Jurkat, Clone E6-1 (cell line): ENCODE measurements at regions not wholly inside any gene's neighbourhood (a gene's known extent, or its start where the extent isn't known, plus 50 kb on each side); places are given as distances from the start of the nearest gene placed in this dataset.

Experiments
- DNase-seq: peaks from one replicate; pipeline ENCODE4 v3.0.0-alpha.2; 2011; ENCODE audit warnings: low read depth, low spot score
- H3K4me3 ChIP-seq: 2 replicates; pipeline ENCODE4 v1.5.1; 2011; ENCODE audit warnings: mild to moderate bottlenecking, low read length, control low read depth, moderate library complexity

DNA sequence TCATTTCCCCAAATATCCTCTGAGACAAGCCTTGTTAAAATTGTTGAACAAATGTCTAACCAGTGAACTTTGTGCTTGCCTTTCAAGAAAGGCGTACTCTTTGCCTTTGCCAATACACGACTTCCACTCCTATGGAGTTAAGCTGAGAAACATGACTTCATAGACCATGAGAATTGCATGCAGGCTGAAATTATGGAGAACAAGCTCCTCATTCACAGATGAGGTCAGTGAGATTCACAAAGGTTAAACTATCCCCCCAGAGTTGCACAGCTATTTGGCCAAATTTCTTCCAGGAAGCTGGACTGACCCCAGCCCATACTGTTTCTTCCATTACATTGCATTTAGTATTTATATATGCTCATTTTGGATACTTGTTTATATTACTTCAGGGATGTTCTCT lies 221.4 kb upstream of the SEMA3C start:
- H3K4me3 ChIP-seq, result no peak overlapping the region
- no peak for DNase-seq

DNA sequence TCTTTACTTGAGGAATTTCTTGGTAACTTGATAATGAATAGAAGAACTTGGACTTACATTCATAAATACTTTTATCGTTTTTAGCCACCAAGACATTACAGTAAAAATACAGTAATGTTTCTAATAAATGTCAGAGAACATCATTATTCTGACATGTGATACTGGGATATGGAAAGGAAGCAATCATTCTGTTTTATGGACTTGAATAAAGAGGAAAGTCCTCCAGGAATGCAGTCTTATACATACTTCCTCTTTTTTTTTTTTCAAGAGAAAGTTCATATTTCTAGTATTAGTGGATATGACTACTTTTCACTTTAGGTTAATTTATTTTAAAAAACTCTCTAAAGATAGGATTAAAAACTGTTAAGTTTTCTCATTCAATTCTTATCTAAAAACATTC lies 220.0 kb upstream of the SEMA3C start:
- H3K4me3 ChIP-seq, result no peak overlapping the region

DNA sequence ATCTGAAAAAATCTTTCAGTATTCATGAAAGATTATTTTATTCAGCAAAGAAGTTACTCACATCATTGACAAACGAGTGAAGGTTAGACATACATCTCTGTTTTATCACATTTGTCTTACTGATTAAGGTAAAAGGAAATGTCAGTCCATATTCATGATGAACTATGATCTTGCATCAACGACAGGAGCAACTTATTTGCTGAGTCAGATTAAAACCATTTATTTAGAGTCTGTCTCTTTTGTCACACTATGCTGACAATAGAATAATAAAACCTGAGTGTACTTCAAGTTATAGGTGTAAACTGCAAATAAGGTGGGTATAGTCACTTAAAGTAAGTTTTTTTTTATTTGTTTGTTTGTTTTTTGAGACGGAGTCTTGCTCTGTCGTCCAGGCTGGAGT lies 216.5 kb upstream of the SEMA3C start:
- no peak overlapping the region for H3K4me3 ChIP-seq
- DNase-seq, result no peak

More for the DNA sequence above, 220.0 kb upstream of the SEMA3C start:
- DNase-seq, result no peak

DNA sequence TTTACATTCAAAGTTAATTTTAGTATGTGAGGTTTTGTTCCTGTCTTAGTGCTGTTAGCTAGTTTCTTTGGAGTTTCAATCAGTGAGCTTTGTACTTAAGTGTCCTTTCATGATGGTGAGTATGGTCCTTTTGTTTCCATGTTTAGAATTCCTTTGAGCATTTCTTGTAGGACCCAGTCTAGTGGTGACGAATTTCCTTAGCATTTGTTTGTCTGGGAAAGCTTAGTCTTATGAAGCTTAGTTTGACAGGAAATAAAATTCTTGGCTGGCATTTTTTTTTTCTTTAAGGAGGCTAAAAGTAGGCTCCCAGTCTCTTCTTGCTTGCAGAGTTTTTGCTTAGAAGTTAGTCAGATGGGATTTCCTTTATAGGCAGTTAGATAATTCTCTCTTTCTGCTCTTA lies 209.2 kb upstream of the SEMA3C start:
- no peak overlapping the region for H3K4me3 ChIP-seq
- DNase-seq, result no peak

DNA sequence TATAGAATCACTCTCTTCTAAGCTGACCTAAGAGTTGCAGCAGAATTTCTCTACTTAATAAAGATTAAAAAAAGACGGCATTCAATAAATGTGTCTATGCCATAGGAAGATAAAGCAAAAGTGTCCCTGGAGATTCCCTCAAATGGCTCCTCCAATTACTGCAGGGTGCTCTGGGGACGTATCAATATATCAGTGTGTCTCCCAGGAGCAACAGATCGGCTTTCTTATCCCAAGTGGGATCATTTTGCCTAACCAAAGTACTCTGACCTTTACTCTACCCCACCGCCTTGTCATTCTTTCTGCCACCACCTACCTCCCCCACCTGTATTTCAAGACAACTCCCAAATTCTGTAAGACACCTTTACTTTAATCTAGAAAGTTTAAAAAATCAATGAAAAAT lies 202.0 kb upstream of the SEMA3C start:
- DNase-seq, result no peak
- no peak overlapping the region for H3K4me3 ChIP-seq

DNA sequence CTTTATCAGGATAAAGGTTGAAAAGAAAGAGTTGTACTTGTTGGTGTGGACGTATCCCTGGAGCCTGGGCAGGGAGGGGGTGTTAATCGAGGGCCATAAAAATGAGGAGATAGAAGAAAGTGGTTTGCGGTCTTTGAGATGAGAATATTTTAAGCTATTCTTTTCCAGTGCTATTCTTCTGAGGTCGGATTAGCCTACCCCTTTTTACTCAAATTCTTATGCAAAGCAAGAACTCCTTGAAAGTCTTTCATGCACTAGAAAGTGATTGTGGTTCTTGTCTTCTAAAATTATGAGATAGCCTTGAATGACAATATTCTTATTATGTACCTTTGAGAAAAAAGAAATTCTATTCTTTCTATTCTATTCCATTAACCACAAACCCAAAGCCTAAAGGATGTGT lies 201.3 kb upstream of the SEMA3C start:
- no peak for DNase-seq

DNA sequence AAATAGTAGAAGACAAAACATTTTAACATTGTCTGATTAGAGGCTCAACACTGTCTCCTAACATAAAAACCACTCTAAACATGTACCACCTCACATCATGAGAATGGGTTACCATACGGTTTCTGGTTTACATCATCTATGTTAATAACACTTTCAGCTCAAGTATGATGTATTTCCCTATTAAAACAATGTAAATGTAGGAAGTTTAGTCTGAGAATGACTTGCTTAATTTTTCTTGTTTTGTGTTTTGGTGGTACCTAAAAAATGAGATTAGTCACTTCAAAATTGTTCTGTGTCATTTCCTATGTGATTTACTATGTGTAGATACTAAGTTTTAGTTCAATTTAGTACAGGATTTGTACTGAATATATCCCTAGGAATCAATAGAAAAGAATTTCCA lies 195.8 kb upstream of the SEMA3C start:
- no peak overlapping the region for H3K4me3 ChIP-seq
- no peak for DNase-seq

More for the DNA sequence above, 201.3 kb upstream of the SEMA3C start:
- no peak overlapping the region for H3K4me3 ChIP-seq

DNA sequence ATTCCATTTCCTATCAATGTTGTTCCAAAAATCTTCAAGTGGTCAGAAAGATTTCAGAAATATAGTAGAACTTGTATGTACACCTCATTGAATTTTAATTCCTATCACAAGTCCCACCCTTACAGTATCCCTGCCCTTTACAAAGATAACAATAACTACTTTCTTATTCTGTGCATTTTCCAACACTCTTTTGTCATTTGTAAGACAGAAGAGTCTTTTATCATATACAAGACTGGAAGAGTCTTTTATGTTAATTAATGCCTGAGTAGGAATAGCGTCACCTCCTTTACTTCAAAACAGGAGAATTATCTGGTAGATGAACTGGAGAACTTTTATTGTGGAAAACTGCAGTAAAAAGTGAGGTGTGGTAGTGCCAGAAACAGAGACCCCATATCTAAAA lies 193.9 kb upstream of the SEMA3C start:
- DNase-seq, result no peak
- H3K4me3 ChIP-seq, result no peak overlapping the region

DNA sequence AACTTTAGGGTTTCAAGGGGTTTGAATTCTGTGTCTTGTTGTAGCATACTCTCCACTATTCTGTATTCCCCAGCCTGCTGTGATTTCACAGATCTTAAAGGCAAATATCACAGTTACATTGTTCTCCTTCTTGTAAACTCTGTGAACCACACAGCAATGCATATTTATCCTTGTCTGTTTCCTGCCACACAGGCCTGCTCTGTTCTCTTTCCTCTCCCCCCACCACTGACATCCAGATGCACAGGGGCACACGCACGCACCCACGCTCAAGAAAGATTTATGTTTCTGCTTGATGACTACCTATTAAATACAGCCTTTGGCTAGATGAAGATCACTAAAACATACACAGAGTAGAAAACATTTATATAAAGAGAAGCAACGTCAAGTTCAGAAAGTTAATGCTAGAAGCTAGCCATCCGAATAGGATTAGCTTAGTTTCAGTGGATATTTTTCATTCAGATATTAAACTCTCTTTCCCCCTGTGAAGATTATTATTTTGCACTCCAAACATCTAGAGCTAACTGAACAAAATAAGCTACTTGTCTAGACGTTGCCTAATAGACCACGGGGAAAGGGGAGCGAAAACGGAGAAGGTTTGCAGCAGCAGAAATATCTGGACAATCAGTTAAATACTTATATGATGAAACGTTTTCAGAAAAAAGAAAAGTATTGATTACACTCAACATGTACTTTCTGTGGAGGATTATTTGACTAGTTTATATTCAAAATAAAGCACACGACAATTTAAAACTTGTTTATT lies 193.1 kb upstream of the SEMA3C start:
- no peak overlapping the region for H3K4me3 ChIP-seq
- DNase-seq, result no peak

DNA sequence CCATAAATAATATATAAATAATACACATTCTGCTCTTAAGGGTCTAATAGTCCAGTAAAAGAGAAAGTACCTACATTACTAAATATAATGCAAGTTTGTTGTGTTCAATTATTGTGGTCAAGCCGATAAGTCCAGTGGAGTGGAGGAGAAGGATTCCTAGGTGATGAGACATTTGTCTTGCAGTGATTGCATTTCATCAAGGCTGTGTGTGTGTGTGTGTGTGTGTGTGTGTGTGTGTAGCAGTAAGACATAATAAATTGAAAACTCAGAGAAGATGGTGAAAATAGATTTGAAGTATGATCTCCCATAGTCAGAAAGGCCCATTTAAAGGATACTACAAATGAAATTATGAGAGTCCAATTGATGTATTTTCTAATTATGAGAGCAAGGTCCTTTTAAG lies 192.5 kb upstream of the SEMA3C start:
- H3K4me3 ChIP-seq, result no peak overlapping the region
- no peak for DNase-seq

DNA sequence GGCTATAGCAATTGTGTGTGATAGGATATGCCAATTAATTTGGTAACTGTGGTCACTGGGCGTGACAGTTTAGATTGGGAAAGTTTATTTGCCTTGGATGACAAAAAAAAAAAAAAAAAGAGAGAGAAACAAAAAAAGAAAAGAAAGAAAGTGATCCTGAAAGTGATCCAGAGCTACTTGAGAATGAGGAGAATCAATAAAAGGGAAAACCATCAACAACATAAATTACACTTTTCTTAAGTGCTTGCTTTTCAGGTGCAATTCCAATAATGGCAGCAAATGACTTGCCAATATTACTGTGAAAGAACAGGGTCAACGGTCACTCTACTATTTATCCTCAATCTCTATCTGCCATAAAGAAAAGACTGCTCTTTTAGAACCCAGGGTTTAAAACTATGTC lies 191.8 kb upstream of the SEMA3C start:
- DNase-seq, result no peak

DNA sequence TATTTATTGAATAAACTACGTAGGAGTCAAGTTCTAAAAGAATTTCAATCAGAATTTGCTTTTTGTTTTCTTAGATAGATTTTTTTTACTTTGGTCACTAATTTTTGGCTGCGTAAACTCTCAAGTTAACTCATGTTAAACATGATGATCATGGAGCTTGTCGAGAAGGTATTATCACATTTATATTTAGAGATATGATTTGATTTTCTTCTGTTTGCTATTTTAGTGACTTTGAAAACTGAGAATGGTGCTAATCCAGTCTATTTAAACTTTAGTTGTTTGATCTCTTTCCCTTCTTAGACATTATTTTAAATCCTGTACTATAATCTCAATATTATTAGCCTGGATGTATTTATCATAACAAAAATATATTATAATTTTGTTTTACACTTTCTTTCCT lies 179.4 kb upstream of the SEMA3C start:
- H3K4me3 ChIP-seq, result no peak overlapping the region
- DNase-seq, result no peak

More for the DNA sequence above, 191.8 kb upstream of the SEMA3C start:
- no peak overlapping the region for H3K4me3 ChIP-seq

DNA sequence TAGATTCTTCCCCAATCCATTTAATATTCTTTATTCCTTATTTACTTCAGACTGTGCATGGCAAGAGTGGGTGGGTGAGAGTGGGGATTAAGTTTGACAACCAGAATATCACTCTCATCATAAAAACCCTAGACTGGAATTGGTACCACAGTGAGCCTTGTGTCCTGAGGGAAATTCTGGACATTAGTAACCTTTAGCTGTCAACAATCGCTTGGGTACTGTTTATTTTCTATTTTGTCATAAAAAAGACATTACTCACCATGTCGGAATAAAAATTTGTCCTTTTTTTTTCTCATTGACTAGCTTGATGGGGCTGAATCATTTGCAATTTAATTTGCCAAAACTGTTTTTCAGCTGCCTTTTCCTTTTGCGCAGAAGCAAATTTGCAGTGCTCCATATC lies 176.1 kb upstream of the SEMA3C start:
- H3K4me3 ChIP-seq, result no peak overlapping the region
- DNase-seq, result no peak

DNA sequence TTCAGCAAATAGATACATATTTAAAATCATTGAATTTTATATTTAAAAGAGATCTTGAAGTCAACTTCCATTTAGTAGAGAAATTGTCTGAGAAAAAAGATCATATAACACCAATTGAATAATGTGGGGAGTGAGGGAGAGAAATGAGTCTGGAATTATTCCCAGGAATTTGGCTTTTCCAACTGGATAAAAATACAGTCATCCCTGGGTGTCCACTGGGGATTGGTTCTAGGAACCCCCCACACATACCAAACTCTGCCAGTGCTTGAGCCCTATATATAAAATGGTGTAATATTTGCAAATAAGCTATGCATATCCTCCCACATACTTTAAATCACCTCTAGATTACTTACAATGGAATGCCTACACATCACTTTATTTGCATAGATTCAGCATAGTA lies 162.8 kb upstream of the SEMA3C start:
- DNase-seq, result no peak

DNA sequence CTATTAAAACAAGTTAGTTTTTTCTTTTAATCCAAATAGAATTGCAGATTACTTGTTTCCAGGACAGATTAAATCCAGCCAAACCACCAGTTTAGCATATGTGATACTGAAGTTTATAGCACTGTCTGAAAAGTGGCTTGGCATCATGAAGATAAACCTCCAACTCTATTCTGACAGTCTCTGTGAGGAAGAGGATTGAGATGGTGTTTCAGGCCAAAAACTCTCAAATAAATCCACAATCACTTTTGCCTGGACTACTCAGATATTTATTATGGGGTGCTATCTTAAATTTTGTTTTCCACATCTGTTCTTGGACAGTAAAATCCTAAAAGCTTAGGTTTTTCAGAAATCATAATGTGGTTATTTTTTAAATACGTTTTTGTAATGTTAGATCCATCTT lies 161.7 kb upstream of the SEMA3C start:
- H3K4me3 ChIP-seq, result no peak overlapping the region
- no peak for DNase-seq

More for the DNA sequence above, 162.8 kb upstream of the SEMA3C start:
- no peak overlapping the region for H3K4me3 ChIP-seq

DNA sequence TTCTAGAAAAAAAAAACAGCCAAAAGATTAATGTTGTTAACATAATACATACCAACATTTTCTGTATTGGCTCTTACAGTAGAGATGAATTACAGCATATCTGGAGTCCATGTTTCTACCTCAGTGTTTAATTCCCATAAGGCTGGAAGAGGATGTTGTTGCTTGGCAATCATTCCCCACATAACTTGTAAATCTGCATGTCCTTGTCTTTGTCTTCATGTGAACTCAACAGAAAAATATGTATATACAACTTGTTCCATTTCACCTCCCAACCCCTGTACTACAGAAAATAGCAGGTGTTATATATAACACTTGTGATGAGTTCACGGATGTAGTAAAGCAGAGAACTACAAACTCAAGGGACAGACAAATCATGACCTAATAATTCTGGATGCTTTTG lies 160.9 kb upstream of the SEMA3C start:
- DNase-seq, result no peak
- H3K4me3 ChIP-seq, result no peak overlapping the region

DNA sequence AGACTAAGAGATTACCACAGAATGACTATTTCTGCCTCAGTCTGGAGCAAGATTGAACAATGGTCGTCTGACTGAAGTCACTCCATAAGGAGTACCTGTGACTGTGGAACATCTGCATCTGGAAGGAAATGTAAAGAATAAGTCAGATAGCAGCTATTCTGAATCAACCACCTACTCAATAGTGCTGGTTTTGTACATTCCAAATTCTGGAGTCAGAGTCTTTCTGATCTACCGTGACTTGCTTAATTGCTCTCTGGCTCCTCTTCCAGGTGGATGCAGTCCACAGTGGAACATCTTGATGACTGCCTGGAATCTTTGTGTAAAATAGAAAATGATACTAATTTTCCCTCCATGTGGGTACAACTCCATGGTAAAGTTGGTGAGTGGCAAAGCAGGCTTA lies 156.3 kb upstream of the SEMA3C start:
- no peak for DNase-seq

DNA sequence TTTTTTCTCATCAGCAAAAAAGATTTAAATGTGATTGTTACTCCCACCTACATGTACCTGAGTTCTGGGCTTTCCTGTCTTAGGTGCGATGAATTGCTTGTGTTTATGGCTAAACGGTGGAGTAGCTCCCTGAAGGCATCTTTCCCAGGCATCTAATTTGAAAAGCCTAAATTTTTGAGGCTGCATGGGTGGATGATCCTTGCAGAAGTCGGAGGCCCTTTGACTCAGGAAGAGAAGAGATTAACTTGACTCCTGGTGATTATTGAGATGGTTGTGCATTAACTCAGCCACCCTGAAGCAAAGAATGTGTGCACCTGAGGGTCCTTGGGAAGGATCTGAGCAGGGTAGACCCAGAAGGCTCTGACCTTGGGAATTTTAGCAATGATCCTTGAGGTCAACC lies 155.6 kb upstream of the SEMA3C start:
- no peak overlapping the region for H3K4me3 ChIP-seq
- DNase-seq, result no peak

More for the DNA sequence above, 156.3 kb upstream of the SEMA3C start:
- H3K4me3 ChIP-seq, result no peak overlapping the region

DNA sequence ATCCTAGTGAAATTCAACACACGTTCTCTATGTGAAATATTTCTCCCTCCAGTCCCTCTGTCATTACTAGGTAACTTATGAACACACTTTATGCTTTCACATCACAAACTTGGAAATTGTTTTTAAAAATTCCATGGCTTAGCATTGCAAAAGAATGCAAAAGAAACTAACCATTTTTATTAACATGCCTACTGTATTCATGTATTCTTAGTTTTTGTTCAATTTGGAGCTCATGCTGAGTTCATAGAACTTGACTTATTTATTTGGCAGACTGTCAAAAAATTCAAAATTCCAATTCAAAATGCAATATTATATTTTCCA lies 155.0 kb upstream of the SEMA3C start:
- H3K4me3 ChIP-seq, result no peak overlapping the region
- DNase-seq, result no peak

DNA sequence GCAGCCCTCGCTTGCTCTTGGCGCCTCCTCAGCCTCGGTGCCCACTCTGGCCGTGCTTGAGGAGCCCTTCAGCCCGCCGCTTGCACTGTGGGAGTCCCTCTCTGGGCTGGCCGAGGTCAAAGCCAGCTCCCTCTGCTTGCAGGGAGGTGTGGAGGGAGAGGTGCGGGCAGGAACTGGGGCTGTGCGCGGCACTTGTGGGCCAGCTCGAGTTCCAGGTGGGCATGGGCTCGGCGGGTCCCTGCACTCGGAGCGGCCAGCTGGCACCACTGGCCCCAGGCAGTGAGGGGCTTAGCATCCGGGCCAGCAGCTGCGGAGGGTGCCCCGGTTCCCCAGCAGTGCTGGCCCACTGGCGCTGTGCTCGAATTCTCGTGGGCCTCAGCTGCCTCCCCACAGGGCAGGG lies 152.1 kb upstream of the SEMA3C start:
- H3K4me3 ChIP-seq, result no peak overlapping the region
- DNase-seq, result no peak

DNA sequence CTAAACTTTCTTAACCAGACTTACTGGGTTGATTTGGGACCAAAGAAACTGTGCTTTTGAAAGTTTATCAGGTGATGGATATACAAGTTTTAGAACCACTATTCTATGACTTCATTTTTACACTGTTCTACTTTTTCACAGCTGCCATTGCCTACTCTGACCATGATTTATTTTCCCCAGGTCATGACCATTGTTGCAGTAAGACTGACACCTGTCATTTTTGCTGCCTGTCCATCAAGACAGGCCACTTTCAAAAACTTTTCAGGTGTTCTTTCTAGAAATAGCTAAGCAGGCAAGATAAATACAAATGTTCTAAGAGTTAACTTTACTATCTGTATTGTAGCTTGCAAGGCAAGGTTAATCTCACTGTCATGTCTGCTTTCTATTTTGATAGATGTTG lies 147.9 kb upstream of the SEMA3C start:
- no peak overlapping the region for H3K4me3 ChIP-seq
- no peak for DNase-seq

DNA sequence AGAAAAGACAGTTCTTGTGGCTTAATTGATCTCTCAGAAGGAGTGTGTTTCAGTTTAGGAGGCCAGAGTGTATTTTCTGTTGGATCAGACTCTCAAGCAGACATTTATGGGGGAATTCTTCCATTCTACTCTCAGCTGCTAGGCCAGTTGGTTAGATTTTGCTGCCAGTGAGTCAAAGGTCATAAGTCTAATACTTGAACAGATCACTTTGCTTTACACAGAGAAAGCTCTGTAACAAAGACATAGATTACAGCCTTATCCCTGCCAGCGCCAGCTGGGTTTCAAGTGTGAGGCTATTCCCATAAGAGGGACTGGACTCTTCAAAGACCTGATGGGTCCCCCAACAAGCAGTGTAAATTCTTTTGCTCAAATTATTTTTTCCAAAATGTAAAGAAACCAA lies 145.6 kb upstream of the SEMA3C start:
- H3K4me3 ChIP-seq, result no peak overlapping the region
- no peak for DNase-seq
